GM13977 (cell line): ENCODE measurements at regions not wholly inside any gene's neighbourhood (a gene's known extent, or its start where the extent isn't known, plus 50 kb on each side); places are given as distances from the start of the nearest gene placed in this dataset.

Experiments used
- DNase-seq: peaks from one replicate; pipeline ENCODE4 v3.0.0; 2012; ENCODE audit warnings: low spot score
- CTCF ChIP-seq: IDR thresholded peaks from 2 replicates; pipeline ENCODE4 v1.5.1; 2012; ENCODE audit warnings: mild to moderate bottlenecking, control low read depth; ENCODE audit not compliant: insufficient read depth; ENCODE audit errors: extremely low read depth, missing control alignments
- in situ Hi-C: fragments of 300-500 bp; cut with MboI; formaldehyde crosslinking; loops from one replicate; pipeline ENCODE4 v1.12.0; 2022; ENCODE audit warnings: low sequenced_read_pairs, low pct_unique_long_range_greater_than_20kb, mixed read lengths, inconsistent platforms; ENCODE audit not compliant: unreplicated experiment

DNA sequence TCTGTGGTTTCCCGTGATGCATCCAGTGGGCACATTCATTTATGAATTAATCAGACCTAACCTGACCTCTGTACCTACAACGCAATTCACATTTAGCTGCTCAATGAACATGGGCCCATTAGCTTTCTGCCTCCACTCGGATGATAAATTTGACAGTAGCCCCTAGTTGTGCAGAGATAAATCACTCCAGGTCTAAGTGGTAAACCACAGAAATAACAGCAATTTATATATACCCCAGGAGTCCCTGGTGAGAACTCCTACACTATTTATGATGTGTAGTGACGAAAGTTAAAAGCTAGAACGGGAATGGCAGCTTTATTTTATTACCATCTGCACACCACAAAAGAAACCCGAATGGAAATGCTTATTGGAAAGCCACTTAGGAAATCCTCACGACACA lies 371.5 kb downstream of the HAPSTR1 start:
- in situ Hi-C loops: no loop called here
- TF ChIP-seq CTCF: no peak
- DNase-seq: no peak

GRCh38 chr16:9463461-9463860 lies 372.0 kb downstream of the HAPSTR1 start:
- TF ChIP-seq CTCF: no peak
- no peak for DNase-seq
- in situ Hi-C loops: no loop called here

GRCh38 chr16:9465161-9465560 lies 373.7 kb downstream of the HAPSTR1 start:
- DNase-seq: no peak
- in situ Hi-C loops: no loop called here
- TF ChIP-seq CTCF: no peak

- no peak for DNase-seq
These were observed 378.1 kb downstream of the HAPSTR1 start for GRCh38 chr16:9469512-9469911.

GRCh38 chr16:9476744-9477143 lies 385.3 kb downstream of the HAPSTR1 start:
- in situ Hi-C loops: no loop called here
- no peak for DNase-seq
- no peak for TF ChIP-seq CTCF

More at GRCh38 chr16:9469512-9469911, 378.1 kb downstream of the HAPSTR1 start:
- in situ Hi-C loops: no loop called here
- no peak for TF ChIP-seq CTCF

- no peak for DNase-seq
- no peak for TF ChIP-seq CTCF
- in situ Hi-C loops: no loop called here
These were observed 387.6 kb downstream of the HAPSTR1 start for GRCh38 chr16:9479008-9479407.

GRCh38 chr16:9480503-9480902 lies 389.1 kb downstream of the HAPSTR1 start:
- in situ Hi-C loops: no loop called here

More at GRCh38 chr16:9480503-9480902, 389.1 kb downstream of the HAPSTR1 start:
- no peak for TF ChIP-seq CTCF
- DNase-seq: no peak
